ENCODE measurements at regions not wholly inside any gene's neighbourhood (a gene's known extent, or its start where the extent isn't known, plus 50 kb on each side); places are given as distances from the start of the nearest gene placed in this dataset.

DNA sequence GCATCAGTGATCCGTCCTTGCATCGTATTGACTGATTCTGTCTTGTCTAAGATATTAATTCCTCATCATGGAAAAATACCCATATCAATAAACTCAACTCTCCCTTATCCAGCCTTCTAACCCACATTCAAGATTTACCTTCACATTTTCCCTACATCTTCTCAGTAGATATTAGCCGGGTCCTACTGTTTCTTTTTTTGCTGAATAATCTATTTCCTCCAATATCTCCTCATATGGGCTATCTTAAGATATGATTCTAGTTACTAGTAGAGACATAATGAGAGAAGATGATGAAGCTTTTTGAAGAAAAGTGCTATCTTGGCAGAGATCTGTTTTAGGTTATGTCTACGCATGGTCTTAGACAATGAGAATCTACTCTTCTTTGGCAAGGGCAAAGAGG lies 785.8 kb downstream of the BRINP1 start:
- H3T11ph ChIP-seq (ENCODE audit: low read length) = no peak overlapping the region
- no peak overlapping the region for H4K5ac ChIP-seq (ENCODE audit: insufficient read length, low read depth, low read length)
- H3K4ac ChIP-seq (ENCODE audit: low read depth, low read length) = no peak overlapping the region
- no peak overlapping the region for H4K91ac ChIP-seq (ENCODE audit: insufficient read length, low read depth, low read length)
- H3K56ac ChIP-seq (ENCODE audit: insufficient read length, low read depth, low read length) = no peak overlapping the region
- H2BK15ac ChIP-seq (ENCODE audit: low read depth, low read length) = no peak overlapping the region
- Mint-ChIP-seq H3K9me3 (peaks cover 0 to 6% of the 10 kb centered on the region in 2 experiments; a peak in 2 of 5 replicates), H3K4me1 (peaks cover 0 to 4% of the 10 kb centered on the region in 2 experiments; a peak in 2 of 4 replicates), H3K27ac (no peak overlapping the region), H3K4me3 (no peak overlapping the region), H3K27me3 (ENCODE audit: low read depth) (no peaks in the 10 kb centered on the region), H3K36me3 (ENCODE audit: insufficient read depth in 1 of 3, low read depth in 3 of 3) (peaks cover 0 to 6% (median 2%) of the 10 kb centered on the region in 3 experiments; a peak in 3 of 7 replicates)
- H3K79me2 ChIP-seq (ENCODE audit: insufficient read depth, low read length) = no peaks in the 10 kb centered on the region
- TF ChIP-seq, protein P1, sequence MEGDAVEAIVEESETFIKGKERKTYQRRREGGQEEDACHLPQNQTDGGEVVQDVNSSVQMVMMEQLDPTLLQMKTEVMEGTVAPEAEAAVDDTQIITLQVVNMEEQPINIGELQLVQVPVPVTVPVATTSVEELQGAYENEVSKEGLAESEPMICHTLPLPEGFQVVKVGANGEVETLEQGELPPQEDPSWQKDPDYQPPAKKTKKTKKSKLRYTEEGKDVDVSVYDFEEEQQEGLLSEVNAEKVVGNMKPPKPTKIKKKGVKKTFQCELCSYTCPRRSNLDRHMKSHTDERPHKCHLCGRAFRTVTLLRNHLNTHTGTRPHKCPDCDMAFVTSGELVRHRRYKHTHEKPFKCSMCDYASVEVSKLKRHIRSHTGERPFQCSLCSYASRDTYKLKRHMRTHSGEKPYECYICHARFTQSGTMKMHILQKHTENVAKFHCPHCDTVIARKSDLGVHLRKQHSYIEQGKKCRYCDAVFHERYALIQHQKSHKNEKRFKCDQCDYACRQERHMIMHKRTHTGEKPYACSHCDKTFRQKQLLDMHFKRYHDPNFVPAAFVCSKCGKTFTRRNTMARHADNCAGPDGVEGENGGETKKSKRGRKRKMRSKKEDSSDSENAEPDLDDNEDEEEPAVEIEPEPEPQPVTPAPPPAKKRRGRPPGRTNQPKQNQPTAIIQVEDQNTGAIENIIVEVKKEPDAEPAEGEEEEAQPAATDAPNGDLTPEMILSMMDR (conservative IDR thresholded peaks at IDR 0.05) = no peak
- no peak overlapping the region for H3K4me2 ChIP-seq (ENCODE audit: insufficient read depth, insufficient read length, low read length)
- no peak overlapping the region for H2BK5ac ChIP-seq (ENCODE audit: insufficient read length, low read length)
- H3K9me3 ChIP-seq (ENCODE audit: control insufficient read depth, low read depth, low read length) = no peaks in the 10 kb centered on the region
- H2BK20ac ChIP-seq (ENCODE audit: low read depth, low read length, poor library complexity, severe bottlenecking) = no peak overlapping the region
- no peak overlapping the region for H3K9ac ChIP-seq (ENCODE audit: extremely low read depth, insufficient read length, low read length)
- no peaks in the 10 kb centered on the region for H3K4me1 ChIP-seq (ENCODE audit: insufficient read depth, low read length)
- H3K14ac ChIP-seq (ENCODE audit: insufficient read depth, low read length) = no peak overlapping the region
- no peak overlapping the region for H3K18ac ChIP-seq (ENCODE audit: insufficient read length, low read depth, low read length)
- no peak overlapping the region for H2AK5ac ChIP-seq (ENCODE audit: insufficient read length, low read length)
- WGBS (ENCODE audit: extremely low coverage, insufficient read length, low lambda C conversion rate) = no CpG with 5 or more reads among the region's 4 CpGs
- H2AFZ ChIP-seq (ENCODE audit: low read length) = no peak overlapping the region
- no peaks in the 10 kb centered on the region for H4K20me1 ChIP-seq (ENCODE audit: control insufficient read depth, insufficient read depth, insufficient read length)
- no peaks in the 10 kb centered on the region for H3K23me2 ChIP-seq (ENCODE audit: insufficient read length, low read depth, low read length, poor library complexity, severe bottlenecking)
- H3K23ac ChIP-seq (ENCODE audit: insufficient read length, low read depth, low read length) = no peak overlapping the region
- H3K27me3 ChIP-seq (ENCODE audit: insufficient read depth, low read length) = no peaks in the 10 kb centered on the region
- no peak overlapping the region for H3K27ac ChIP-seq (ENCODE audit: insufficient read length, low read depth, low read length)
- no peak overlapping the region for H4K8ac ChIP-seq (replicated peaks; ENCODE audit: insufficient read length, low read depth, low read length)
- H2BK120ac ChIP-seq (ENCODE audit: low read depth, low read length, poor library complexity, severe bottlenecking) = no peak overlapping the region
- H3K79me1 ChIP-seq (ENCODE audit: insufficient read depth, low read depth, low read length, poor library complexity, severe bottlenecking) = no peaks in the 10 kb centered on the region
- H2BK12ac ChIP-seq (ENCODE audit: insufficient read length, low read depth, low read length) = no peak overlapping the region
- DNase-seq = no peak

Data from H9 (cell line).